ENCODE measurements at regions not wholly inside any gene's neighbourhood (a gene's known extent, or its start where the extent isn't known, plus 50 kb on each side); places are given as distances from the start of the nearest gene placed in this dataset.

DNA sequence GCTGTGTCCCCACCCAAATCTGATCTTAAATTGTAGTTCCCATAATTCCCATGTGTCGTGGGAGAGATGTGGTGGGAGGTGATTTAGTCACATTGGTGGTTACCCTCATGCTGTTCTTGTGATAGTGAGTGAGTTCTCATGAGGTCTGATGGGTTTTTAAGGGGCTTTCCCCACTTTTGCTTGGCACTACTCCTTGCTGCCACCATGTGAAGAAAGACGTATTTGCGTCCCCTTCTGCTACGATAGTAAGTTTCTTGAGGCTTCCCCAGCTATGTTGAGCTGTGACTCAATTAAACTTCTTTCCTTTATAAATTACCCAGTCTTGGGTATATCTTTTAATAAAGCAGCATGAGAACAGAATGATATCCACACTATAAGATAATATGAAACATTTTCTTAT lies 1023.4 kb downstream of the TLE4 start:
- DNase-seq, result no peak

DNA sequence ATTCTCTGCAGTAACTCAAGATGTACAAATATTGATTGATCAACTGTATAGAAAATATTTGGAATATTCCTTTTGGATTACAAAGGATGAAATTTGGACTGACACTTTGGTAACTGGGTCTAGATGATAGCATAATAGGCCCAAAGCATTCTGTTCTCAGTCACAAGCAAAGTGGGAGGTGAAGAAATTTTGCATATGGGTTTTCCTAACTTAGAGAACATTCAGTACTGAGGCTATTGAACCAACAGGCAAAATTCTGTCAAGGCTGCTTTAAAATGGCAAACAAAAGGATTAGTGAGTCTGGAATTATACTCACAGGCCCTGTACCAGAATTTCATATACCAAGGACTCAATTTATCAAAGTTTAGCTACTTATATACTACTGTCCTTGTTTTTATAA lies 1020.6 kb downstream of the TLE4 start:
- no peak for DNase-seq

DNA sequence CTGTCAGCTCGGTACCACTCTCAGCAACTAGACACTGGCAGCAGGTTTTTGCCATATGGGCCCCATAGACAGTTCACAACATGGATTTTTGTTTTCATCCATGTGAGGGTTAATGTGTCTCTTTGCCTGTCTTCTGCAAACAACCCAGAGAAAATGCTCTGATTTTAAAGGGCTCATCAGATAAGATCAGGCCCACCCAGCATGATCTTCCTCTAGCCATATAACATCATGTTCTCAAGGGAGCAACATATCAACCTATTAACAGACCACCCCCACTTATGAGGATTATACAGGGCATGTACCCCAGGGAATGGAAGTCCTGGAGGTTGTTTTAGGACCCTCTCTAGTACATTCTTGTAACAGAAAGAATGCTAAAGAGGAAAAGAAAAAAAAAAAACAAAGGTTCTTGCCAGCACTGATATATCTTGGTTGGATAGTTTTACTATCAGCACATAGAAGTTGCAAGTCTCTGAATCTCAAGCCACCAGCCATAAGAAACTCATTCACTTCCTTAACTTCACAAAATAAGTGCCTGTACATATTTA lies 1015.1 kb downstream of the TLE4 start:
- no peak for DNase-seq

DNA sequence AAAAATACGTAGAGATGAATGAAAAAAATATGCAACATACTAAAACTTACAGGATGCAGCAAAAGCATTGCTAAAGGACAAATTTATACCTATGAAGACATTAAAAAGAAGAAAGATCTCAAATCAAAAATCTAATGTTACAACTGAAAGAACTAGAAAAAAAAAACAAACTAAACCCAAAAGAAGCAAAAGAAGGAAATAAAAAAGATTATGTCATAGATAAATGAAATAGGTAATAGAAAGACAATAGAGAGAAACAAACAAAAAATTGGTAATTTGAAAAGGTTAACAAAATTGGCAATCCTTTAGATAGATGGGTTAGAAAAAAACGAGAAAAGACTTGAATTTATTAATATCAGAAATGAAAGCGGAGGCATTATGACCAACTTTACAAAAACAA lies 1000.2 kb downstream of the TLE4 start:
- DNase-seq, result no peak

DNA sequence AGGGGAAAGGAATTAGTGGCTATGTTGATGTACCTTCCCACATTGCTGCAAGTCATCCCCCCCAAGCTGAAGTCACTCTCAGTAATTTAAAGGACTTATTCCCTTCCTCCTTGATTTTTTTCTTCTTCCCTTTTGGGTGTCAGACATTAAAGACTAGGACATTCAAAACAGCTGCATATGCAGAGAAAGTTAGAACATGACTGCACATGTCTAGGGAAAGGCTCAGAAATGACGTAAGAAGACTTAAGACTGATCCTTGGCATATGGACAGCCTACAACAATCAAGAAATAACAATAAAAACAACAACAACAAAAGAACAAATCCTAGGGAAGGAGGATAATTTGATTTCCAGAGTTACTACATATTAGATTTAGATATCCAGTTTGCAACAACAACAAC lies 997.5 kb downstream of the TLE4 start:
- DNase-seq, result no peak

DNA sequence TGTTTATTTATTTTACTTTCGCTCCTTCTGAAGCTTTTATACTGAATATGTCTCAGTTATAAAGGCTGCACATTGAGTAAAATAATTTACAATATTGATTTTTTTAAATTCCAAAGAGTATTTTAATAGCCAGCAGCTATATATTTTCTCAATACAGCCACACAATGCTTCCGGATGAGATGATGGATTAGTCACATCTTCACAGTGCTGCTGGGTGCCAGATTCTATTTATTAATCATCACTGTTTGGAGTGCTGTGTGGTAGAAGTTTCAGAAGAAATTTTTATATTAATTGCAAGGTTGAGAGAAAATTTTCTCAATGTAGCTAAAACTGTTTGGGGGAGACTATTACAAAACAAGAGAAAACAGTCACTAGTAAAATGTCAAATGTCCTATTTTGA lies 989.8 kb downstream of the TLE4 start:
- DNase-seq, result no peak

DNA sequence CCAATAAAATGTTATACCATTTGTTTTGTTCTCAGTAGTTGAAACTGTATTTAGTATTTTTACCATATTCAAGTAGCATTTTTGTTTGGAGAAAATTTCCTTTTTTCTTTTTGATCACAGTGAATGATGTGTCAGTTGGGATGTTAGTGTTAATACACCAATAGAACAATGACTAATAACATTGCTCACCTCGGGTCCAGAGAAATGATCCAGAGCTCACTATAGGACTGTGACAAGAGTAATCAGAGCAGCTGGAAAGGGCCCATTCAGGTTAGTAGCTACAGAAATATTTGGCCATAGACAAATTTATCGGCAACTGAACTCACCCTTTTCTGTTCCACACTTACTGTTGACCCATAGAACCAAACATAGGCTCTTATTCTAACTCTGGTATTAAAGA lies 989.2 kb downstream of the TLE4 start:
- DNase-seq, result no peak

DNA sequence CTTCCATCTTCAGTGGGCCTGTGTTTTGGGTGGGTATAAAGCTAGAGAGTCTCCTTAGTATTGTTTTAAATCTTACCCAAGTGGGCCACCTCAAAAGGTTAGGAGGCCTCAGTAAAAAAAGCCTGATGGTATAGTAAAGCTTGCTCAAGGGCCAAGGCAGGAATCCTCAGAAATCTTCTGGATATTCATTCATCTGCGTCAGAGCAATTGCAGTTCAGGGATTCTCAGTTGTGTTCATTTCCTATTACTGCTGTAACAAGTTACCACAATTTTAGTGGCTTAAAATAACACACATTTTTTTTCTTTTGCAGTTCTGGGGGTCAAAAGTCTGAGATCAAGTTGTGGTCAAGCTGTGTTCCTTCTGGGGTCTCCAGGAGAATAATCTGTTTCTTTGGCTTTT lies 985.5 kb downstream of the TLE4 start:
- no peak for DNase-seq

DNA sequence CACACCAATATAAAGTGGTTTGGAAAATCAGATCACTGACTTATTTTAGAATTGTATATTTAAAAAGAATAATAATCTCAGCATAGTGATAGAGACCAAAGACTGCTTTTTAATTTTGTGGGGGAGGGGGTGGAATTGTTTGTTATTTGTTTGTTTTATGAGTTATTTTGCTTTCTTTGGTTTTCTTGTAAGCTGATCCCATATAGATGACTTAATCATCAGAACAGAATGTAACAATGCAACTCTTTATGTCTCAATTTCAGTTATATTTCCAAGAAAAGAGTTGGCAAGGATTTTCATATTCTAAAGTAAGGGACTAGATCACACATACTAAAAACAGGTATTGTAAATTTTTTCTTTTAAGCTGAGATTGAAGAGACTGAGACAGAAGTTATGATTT lies 984.9 kb downstream of the TLE4 start:
- no peak for DNase-seq

DNA sequence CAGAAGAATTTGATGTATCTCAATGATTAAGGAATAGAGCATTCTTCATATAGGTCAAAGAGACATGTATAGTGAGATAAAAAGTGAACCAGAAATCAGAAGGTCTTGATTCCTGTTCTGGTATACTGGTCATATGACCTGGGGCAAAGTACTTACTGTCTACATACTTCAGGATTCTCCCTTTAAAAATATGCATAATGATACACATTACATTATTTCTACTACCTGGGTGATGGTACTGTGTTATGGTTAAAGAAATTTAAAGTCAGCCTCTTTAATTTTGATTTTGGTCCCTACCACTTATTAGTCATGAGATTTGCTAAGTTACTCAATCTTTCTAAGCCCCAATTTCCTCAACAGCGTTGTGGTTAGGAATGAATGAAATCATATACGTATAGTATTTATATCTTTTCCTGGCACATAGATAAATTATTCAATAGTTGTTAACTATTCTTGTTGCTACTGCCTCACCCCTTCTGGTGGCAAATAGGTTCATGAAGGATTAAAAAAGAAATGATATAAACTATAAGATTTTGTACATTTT lies 984.1 kb downstream of the TLE4 start:
- no peak for DNase-seq

DNA sequence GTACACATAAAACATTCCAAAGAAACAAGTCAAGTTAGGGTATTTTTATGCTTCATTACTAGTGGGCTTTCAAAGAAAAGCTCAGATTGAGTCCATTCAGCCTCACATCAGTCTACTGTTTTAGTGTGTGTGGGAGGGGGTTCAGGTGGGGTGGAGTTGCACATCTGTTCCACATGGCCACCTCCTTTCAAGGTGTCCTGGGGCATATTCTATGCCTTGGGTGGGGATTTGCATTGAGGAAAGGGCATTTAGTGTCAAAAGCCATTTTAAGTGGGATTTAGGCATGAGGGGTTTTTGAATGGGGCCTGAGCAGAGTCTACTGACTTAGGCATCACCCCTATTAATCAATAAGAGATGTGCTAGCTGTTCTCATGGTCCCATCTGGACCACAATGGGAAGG lies 983.1 kb downstream of the TLE4 start:
- no peak for DNase-seq

DNA sequence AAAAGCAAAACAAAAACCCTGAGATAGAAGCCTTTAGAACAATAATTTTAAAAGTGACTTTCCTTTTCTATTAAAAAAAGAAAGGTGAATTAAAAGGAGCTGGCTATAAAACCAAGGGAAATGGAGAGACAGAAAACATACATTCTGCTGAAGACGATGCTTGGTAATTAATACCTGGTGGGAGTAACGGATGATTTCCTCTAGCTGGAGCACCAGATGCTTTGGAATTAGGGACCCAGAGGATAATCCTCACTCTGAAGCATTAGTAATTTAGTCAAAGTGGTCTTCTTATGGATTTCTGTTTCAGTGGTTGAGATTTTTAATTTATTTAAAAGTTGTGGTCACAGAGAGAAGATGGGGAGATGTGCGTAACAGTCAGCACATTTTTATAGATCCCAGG lies 982.5 kb downstream of the TLE4 start:
- DNase-seq, result no peak

DNA sequence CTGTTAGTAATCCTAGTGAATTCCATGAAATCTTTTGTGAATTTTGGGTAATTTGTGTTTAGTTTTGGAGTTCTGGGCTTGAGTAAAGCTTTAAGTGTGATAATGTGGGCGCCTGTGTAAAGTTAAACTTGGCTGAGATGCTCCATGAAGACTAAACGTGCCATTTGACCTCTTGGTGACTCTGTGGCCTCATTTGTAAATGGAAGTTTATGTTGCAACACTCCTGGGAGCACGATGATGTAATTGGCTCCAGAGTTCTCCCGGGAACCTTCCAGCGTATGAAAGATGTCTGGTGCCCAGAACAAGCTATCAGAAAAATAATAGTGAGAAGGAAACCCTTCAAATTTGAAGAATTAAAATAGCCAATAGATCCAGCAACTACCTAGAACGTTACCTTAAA lies 981.2 kb downstream of the TLE4 start:
- DNase-seq, result no peak

DNA sequence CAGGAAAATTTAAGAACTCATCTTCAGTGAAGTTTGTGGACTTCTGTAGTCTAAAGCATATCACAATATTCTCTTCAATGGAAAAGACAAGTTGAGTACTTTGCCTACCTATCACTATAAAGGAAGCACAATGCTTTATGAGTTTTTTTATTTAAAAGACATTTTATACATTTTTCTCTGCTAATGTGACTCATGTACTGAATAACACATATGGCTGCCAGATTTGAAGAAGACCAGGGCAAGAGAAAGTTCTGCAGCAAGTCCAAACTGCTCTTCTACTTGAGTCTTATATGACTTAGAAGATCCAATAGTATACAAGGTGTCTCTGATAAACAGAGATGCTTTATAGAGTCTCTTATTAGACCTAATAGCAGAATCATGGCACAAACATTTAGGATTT lies 978.4 kb downstream of the TLE4 start:
- DNase-seq, result no peak

DNA sequence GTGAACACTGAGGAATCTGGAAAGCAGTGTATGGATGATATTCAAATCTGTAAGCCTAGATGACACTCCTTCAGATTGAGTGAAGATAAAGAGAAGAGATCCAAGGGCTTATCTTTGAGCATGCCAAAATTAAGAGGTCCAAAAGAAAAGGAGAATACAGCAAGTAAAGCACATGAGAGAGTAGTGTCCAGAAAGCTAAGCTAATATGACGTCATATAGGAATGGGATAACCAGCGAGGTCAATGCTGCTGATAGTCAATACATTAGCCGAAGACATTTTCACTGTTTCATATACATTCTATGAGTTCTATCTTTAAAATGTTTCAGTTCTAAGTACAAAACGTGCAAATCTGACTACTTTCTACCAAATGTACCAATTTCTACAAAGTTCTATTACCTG lies 975.8 kb downstream of the TLE4 start:
- no peak for DNase-seq

DNA sequence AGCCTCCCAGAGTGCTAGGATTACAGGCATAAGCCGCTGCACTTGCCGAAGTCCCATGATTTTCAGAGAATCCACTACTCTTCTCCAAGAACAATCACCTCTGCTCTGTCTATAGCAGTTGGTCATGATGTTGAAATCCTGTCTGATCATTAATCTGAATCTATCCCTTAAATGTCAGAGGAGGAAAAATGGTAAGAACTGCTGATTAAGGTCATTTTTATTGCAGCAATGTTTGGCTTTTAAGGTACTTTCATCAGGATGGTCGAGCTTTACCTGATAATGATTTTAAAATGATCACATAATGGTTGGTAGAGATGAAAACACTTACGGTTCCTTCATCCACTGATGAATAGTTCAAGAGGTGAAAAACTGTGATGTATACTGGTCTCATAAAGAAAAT lies 968.6 kb downstream of the TLE4 start:
- no peak for DNase-seq

DNA sequence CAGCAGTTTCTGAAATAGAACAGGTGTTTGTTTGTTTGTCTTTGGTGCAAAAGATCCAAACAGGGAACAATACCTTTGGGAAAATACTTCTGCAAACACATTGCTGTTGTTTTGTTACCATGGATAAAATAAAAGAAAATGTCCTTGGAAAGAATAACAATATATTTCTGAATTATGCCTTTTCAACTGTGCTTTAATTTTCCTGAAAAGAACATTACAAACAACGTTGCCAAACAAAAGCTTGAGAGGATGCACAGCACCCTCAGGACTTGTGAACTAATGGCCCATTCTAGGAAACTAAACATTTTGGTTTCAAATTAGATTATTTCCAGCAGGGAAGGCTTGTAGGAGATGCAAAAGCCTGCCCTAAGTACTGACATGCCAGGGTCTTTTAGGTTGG lies 967.2 kb downstream of the TLE4 start:
- DNase-seq, result no peak

DNA sequence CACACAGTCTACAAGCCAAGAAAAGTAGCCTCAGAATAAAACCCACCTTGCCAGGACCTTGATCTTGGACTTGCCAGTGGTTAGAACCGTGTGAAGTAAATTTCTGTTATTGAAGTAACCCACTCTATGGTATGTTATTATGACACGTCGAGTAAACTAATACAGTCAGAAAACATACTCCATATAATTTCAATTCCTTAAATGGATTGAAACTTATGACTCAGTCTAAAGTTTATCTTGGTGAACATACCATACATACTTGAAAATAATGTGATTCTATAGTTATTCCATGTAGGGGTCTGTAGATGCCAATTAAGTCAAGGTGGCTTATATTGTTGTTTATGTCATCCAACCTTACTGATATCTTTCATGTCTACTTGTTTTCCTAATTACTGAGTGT lies 950.7 kb downstream of the TLE4 start:
- no peak for DNase-seq

DNA sequence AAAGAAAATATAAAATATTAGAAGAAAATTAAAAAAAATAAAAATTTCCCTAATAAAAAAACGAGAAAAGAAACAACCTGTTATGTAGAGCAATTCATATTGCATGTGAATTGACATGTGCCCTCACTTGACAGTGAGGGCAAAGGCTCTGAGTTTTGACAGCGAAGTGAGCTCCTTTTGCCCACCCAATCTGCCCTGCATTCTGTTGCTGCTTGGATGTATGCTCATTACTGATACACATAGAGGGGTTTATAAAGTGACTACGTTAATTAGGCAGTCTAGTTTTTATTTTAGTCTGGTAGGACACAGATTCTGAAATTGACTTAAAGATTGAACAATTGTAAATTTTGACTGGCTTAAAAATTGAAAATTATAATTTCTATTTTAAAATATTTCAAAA lies 949.4 kb downstream of the TLE4 start:
- DNase-seq, result no peak

DNA sequence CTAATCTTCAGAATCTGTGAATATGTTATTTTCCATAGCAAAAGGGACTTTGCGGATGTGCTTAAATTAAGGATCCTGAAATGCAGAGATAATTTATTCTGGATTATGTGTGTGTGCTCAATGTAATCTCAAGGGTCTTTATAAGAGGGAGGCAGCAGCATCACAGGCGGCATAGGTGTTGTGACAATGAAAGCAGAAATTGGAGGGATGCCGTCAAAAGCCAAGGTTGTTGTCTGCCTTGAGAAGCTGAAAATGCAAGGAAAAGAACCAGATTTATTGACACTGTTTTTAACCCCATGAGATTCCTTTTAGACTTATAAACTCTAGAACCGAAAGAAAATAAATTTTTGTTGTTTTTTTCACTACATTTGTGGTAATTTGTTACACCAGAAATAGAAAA lies 948.5 kb downstream of the TLE4 start:
- DNase-seq, result no peak

DNA sequence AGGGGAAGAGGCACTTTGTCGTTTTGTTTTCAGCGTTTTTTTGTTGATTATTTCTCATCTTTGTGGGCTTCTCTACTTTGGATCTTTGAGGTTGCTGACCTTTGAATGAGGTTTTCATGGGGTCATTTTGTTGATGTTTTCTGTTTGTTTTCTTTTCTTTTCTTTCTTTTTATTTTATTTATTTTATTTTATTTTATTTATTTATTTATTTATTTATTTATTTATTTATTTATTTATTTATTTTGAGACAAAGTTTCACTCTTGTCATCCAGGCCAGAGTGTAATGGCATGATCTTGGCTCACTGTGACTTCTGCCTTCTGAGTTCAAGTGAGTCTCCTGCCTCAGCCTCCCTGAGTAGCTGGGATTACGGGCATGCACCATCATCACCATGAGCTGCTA lies 946.7 kb downstream of the TLE4 start:
- DNase-seq, result no peak

DNA sequence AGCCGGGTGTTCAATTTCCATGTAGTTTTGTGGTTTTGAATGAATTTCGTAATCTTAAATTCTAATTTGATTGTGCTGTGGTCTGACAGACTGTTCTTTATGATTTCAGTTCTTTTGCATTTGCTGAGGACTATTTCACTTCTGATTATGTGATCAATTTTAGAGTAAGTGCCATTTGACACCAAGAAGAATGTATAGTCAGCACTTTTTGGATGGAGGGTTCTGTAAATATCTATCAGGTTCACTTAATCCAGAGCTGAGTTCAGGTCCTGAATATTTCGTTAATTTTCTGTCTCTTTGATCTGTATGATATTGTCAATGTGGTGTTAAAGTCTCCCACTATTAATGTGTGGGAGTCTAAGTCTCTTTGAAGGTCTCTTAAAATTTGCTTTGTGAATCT lies 944.9 kb downstream of the TLE4 start:
- DNase-seq, result no peak

DNA sequence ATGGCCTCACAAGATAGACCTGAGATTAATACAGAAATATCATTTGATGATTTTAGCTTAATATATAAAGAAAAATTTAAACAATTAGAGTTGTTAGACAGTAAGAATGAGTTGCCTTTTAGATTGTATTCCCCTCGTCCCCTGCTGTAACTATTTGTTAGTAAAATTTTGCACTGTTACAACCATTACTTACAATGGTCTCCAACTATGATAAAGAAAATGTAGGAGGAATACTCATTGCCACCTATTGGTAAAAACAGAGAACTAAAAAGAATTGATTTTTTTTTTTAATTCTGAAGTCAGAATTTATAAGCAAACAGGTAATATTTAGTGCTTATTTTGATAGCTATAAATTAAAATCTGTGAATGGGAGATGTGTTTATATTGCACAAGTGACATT lies 937.6 kb downstream of the TLE4 start:
- DNase-seq, result no peak

DNA sequence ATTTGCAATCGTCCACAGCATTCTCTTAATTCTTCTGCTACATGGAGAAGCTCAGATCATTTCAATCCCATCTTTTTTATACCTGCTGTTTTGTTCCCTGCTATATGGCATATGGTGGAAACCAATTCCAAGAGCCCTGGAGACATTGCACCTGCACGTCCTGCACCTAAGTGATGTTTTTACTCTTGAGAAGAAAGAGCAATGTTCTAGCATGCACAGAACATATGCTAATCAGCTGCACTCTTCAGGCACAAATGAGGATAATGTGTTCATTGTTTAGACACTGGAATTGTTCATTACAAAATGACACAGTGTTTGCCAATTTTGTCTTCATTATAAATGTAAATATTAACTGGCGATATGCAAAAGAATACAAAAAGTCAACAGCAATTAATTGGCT lies 935.8 kb downstream of the TLE4 start:
- no peak for DNase-seq

DNA sequence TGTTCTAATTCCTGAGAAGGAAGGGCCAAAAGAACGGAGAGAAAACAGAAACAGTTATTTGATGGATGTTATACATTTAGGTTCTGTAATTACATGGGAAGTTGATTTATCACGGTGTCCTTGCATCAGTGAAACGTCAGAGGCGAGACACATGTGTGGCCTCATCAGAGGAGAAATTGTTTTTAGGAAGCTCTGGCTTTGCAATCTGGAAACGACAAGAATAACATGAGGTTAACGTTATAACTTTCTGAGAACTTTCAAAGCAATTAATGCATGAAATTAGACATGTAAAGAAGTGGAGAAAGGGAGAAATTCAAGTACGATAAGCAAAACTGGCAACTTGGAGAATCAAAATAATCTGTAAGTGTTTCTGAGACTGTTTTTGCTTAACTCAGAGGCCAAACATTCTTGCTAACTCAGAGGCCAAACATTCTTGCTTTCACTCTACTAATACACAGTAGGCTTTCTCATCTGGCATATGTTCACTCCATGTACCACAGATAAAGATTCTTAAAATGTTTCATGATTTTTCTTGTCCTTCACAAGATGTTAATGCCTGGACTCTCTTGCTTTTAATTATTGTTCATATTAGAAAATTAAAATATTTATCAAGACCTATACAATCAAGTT lies 933.0 kb downstream of the TLE4 start:
- DNase-seq, result no peak
